HG03175 (cell line): ENCODE measurements at regions not wholly inside any gene's neighbourhood (a gene's known extent, or its start where the extent isn't known, plus 50 kb on each side); places are given as distances from the start of the nearest gene placed in this dataset.
"Not testable (repeated sequence)": the region's sequence is repeated elsewhere in the genome, so short reads cannot be mapped to it uniquely, and the experiment has no call there.

Source experiments
- ATAC-seq: cut with Tn5 transposase; IDR thresholded peaks from one replicate; pipeline ENCODE4 v1.9.1; 2021; ENCODE audit warnings: mild to moderate bottlenecking, moderate library complexity; ENCODE audit not compliant: unreplicated experiment

DNA sequence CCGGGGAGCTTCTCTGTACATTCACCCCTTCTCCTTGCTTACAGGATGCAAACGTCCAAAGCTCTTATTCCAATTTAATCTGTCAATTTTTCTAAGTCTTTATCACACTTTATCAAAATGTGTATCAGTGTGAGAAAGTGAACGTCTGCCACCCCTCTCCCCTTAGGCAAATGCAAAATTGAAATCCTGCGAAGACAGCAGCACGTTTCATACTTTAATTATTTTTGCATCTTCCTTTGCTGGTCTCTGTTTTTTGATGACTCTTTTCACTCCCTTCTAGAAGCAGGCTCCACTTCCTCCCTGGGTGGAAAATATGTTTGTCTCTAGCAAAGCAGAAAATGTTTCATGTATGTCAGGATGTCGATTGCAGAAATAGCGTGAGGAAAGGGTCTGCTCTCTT, 576.5 kb upstream of the BRINP1 start:
- no peak for ATAC-seq

GRCh38 chr9:119941091-119941490, 571.9 kb upstream of the BRINP1 start:
- no peak for ATAC-seq

DNA sequence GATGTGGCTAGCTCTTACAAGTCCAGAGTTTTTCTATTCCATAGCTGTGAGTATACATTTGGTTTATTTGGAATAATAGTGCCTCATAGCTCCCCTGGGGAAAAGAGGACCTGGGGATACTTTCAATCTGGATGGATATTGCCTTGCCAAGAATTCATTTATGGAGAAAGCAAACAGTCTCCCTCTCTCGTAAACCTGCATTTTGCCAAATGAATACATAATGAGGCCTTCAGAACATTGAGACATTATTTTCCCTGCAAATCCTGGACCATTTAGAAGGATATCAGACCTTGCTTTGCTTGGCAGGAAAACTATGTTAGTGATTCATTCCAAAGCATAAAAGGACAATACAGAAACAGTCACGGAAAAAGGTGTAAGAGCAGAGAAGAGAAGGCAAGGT, 569.6 kb upstream of the BRINP1 start:
- no peak for ATAC-seq

GRCh38 chr9:119934497-119934896, 565.3 kb upstream of the BRINP1 start:
- ATAC-seq = no peak

- no peak for ATAC-seq
These were observed 564.0 kb upstream of the BRINP1 start for GRCh38 chr9:119933191-119933590.

GRCh38 chr9:119924736-119925135, 555.5 kb upstream of the BRINP1 start:
- ATAC-seq = no peak

DNA sequence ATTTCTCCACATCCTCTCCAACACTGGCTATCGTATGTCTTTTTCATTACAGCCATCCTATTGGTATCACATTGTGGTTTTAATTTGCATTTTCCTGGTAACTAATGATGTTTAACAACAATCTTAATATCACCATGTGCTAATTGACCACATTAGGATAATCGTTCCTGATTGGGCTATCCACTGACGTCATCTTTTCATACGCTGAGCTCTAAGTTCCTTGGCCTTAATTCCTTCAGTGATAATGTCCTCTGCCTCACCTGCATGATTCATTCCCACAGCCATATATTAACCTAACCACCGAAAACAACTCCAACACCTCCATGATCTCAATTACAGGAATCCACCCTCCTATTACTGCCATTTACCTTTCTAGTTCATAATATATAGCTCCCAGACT, 547.9 kb upstream of the BRINP1 start:
- ATAC-seq = no peak

GRCh38 chr9:119907056-119907455, 537.8 kb upstream of the BRINP1 start:
- ATAC-seq = no peak

GRCh38 chr9:119905724-119906123, 536.5 kb upstream of the BRINP1 start:
- ATAC-seq = no peak

- ATAC-seq = no peak
These were observed 534.6 kb upstream of the BRINP1 start for GRCh38 chr9:119903851-119904250.

GRCh38 chr9:119902611-119903010, 533.4 kb upstream of the BRINP1 start:
- no peak for ATAC-seq

DNA sequence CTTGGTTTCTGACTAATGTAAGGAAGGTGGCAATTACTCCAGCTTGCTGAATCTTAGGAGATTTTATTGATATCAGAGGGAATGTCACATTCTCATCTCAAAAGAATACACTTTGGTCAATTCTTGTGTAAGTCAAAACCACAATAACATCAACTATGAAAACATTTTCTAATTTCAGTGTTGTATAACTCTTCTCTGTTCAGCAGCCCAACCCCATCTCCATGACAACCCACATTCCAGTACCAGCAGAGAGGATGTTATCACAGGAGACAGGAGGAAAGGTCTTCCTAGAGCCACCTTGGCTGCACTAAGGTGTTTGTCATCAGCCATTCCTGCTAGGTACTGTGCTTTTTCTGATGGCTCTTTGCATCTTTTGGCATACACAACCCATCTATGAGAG, 529.1 kb upstream of the BRINP1 start:
- no peak for ATAC-seq

- ATAC-seq = no peak
These were observed 515.2 kb upstream of the BRINP1 start for GRCh38 chr9:119884438-119884837.

DNA sequence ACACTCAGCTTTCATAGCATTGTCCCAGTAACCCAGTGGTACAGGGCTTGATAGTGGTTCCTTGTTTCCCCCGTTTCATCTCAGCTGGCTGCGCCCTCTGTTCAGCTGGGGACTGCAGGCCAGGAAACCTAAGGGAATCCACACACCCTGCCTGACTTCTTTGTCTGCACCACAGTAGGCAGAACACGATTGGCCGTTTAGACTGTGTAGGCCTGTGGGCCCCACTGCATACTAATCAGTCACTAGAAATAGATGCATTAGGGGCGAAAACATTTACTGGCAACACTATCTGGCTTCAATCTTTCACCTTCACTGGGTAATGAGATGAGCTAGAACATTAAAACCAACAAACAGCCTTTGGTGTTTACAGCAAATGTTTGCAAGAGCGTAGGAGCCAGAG, 512.7 kb upstream of the BRINP1 start:
- ATAC-seq = no peak

DNA sequence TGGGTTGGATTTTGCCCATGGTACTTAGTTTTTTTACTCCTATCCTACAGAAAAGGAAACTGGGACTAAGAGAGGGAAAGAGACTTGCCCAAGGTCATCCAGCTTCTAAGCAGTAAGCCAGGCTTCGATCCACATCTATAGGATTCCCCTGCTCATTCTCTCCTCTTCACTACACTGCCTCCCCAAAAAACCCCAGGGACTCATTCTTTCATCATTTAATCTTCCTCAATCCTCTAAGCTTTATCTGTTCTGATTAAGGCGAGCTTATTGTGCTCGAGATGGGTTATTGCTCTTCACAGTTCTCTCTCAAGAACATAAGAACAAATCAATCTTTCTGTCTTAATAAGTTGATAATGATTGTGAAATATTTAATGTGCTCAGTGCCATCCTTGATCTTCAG, 511.1 kb upstream of the BRINP1 start:
- no peak for ATAC-seq

- no peak for ATAC-seq
These were observed 508.1 kb upstream of the BRINP1 start for GRCh38 chr9:119877306-119877705.

DNA sequence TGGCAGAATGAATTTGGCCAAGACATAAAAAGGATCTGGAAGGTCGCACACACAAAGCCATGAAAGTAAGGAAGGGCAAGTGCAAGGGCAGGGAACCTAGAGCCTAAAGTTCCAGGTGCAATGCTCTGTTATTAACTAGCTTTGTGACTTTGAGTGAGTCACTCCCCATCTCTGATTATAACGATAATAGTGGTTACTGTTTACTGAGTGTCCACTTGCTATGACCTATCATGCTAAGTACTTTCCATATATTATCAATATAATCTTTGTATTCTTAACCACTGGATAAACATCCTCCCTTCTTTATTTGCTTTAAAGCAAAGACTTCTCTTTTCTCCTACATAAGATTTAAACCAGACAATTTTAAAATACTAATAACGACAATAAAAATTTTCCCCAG, 504.6 kb upstream of the BRINP1 start:
- no peak for ATAC-seq

GRCh38 chr9:119870251-119870650, 501.0 kb upstream of the BRINP1 start:
- not testable (repeated sequence) for ATAC-seq

GRCh38 chr9:119868694-119869093, 499.5 kb upstream of the BRINP1 start:
- ATAC-seq = no peak

- no peak for ATAC-seq
These were observed 492.6 kb upstream of the BRINP1 start for GRCh38 chr9:119861842-119862241.

- no peak for ATAC-seq
These were observed 489.9 kb upstream of the BRINP1 start for GRCh38 chr9:119859128-119859527.

- ATAC-seq = no peak
These were observed 483.9 kb upstream of the BRINP1 start for GRCh38 chr9:119853126-119853525.

- no peak for ATAC-seq
These were observed 483.2 kb upstream of the BRINP1 start for GRCh38 chr9:119852390-119852789.

DNA sequence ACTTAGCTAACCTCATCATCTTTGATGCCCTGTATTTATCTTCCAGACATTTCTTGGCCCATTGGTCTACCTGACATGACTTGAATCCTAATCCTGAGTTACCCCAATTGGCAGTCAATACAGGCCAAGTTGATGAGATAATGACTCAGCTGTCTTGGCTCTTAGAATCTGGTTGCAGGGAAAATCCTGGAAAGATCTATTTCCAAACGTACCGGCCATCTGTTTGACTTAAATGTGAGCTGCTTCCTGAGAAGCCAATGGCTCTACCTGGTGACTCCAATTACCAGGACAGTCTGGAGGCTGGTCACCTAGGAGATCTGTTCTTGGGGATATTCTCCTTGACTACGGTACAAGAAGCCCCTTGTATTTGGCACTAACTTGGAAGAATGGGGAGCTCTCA, 475.2 kb upstream of the BRINP1 start:
- no peak for ATAC-seq
